ENCODE measurements at regions not wholly inside any gene's neighbourhood (a gene's known extent, or its start where the extent isn't known, plus 50 kb on each side); places are given as distances from the start of the nearest gene placed in this dataset.
"Not testable (repeated sequence)": the region's sequence is repeated elsewhere in the genome, so short reads cannot be mapped to it uniquely, and the experiment has no call there.

- Histone ChIP-seq H3K27me3 (ENCODE audit: control insufficient read depth in 2 of 2, insufficient read depth in 2 of 2, low read length in 2 of 2) (no peaks in the 10 kb centered on the region), H3K36me3 (ENCODE audit: control insufficient read depth in 2 of 3, insufficient read depth in 3 of 3, low read length in 3 of 3) (no peaks in the 10 kb centered on the region), H3K4me3 (ENCODE audit: low read length) (no peak overlapping the region), H3K27ac (ENCODE audit: low read depth, low read length) (no peak overlapping the region), H3K9me3 (ENCODE audit: control insufficient read depth in 2 of 3, low read length in 3 of 3) (peaks cover 0 to 5% (median 0%) of the 10 kb centered on the region in 3 experiments), H3K4me1 (ENCODE audit: control insufficient read depth in 2 of 2, insufficient read depth in 2 of 2, low read length in 2 of 2) (no peaks in the 10 kb centered on the region)
- DNase-seq (no peak), ATAC-seq (no peak)
- Mint-ChIP-seq H3K9me3 (peaks cover 0 to 12% (median 6%) of the 10 kb centered on the region in 11 donors), H3K27me3 (peaks cover 0 to 11% (median 0%) of the 10 kb centered on the region in 5 donors), H3K27ac (no peak overlapping the region), H3K36me3 (no peaks in the 10 kb centered on the region), H3K4me1 (peaks cover 0 to 2% (median 0%) of the 10 kb centered on the region in 7 donors), H3K4me3 (no peak overlapping the region)
- ChIA-PET POLR2A (no interaction called here), CTCF (no interaction called here)
- intact Hi-C loops (cut with micrococcal nuclease): no loop called here
Observed at GRCh38 chr1:215423288-215423687, 143.8 kb upstream of the KCTD3 start.

- ATAC-seq (no peak), DNase-seq (no peak)
- Histone ChIP-seq H3K4me1 (ENCODE audit: control insufficient read depth in 2 of 2, insufficient read depth in 2 of 2, low read length in 2 of 2) (no peaks in the 10 kb centered on the region), H3K36me3 (ENCODE audit: control insufficient read depth in 2 of 3, insufficient read depth in 3 of 3, low read length in 3 of 3) (no peaks in the 10 kb centered on the region), H3K4me3 (ENCODE audit: low read length) (no peak overlapping the region), H3K9me3 (ENCODE audit: control insufficient read depth in 2 of 3, low read length in 3 of 3) (peaks cover 0 to 5% (median 0%) of the 10 kb centered on the region in 3 experiments), H3K27ac (ENCODE audit: low read depth, low read length) (no peak overlapping the region), H3K27me3 (ENCODE audit: control insufficient read depth in 2 of 2, insufficient read depth in 2 of 2, low read length in 2 of 2) (no peaks in the 10 kb centered on the region)
- ChIA-PET CTCF (no interaction called here), POLR2A (no interaction called here)
- no peaks in the 10 kb centered on the region for H3K4me1 Mint-ChIP-seq
- intact Hi-C loops (cut with micrococcal nuclease): no loop called here
- no peak overlapping the region for H3K4me3 Mint-ChIP-seq
- H3K27me3 Mint-ChIP-seq: peaks cover 0 to 11% (median 0%) of the 10 kb centered on the region in 5 donors
- no peaks in the 10 kb centered on the region for H3K36me3 Mint-ChIP-seq
- no peak overlapping the region for H3K27ac Mint-ChIP-seq
- H3K9me3 Mint-ChIP-seq: peaks cover 0 to 26% (median 9%) of the 10 kb centered on the region in 11 donors
Observed at GRCh38 chr1:215425138-215425537, 142.0 kb upstream of the KCTD3 start.

GRCh38 chr1:215426101-215426500 lies 141.0 kb upstream of the KCTD3 start:
- CTCF ChIA-PET: no interaction called here
- DNase-seq: no peak
- Mint-ChIP-seq H3K27ac (no peak overlapping the region), H3K9me3 (peaks cover 0 to 29% (median 11%) of the 10 kb centered on the region in 11 donors), H3K4me3 (no peak overlapping the region), H3K36me3 (no peaks in the 10 kb centered on the region), H3K4me1 (no peaks in the 10 kb centered on the region), H3K27me3 (peaks cover 0 to 11% (median 0%) of the 10 kb centered on the region in 5 donors)
- Histone ChIP-seq H3K36me3 (ENCODE audit: control insufficient read depth in 2 of 3, insufficient read depth in 3 of 3, low read length in 3 of 3) (no peaks in the 10 kb centered on the region), H3K9me3 (ENCODE audit: control insufficient read depth in 2 of 3, low read length in 3 of 3) (peaks cover 0 to 5% (median 0%) of the 10 kb centered on the region in 3 experiments), H3K27me3 (ENCODE audit: control insufficient read depth in 2 of 2, insufficient read depth in 2 of 2, low read length in 2 of 2) (no peaks in the 10 kb centered on the region), H3K4me3 (ENCODE audit: low read length) (no peak overlapping the region), H3K27ac (ENCODE audit: low read depth, low read length) (no peak overlapping the region), H3K4me1 (ENCODE audit: control insufficient read depth in 2 of 2, insufficient read depth in 2 of 2, low read length in 2 of 2) (no peaks in the 10 kb centered on the region)
- intact Hi-C loops (cut with micrococcal nuclease): no loop called here
- POLR2A ChIA-PET: no interaction called here
- no peak for ATAC-seq

- CTCF ChIA-PET: interaction anchor here (0.9 kb wide), 1 partner anchor 15 kb away, joined by 3 read pairs; no protein-coding TSS in a partner anchor
- H3K4me1 ChIP-seq (ENCODE audit: control insufficient read depth in 2 of 2, insufficient read depth in 2 of 2, low read length in 2 of 2); DNase-seq; H3K4me3 Mint-ChIP-seq; ATAC-seq; H3K4me1 Mint-ChIP-seq; H3K27me3 Mint-ChIP-seq; H3K36me3 Mint-ChIP-seq; intact Hi-C loops (cut with micrococcal nuclease); H3K27ac Mint-ChIP-seq; POLR2A ChIA-PET; H3K27me3 ChIP-seq (ENCODE audit: control insufficient read depth in 2 of 2, insufficient read depth in 2 of 2, low read length in 2 of 2); H3K36me3 ChIP-seq (ENCODE audit: control insufficient read depth in 2 of 3, insufficient read depth in 3 of 3, low read length in 3 of 3); H3K4me3 ChIP-seq (ENCODE audit: low read length); H3K27ac ChIP-seq (ENCODE audit: low read depth, low read length); H3K9me3 ChIP-seq (ENCODE audit: control insufficient read depth in 2 of 3, low read length in 3 of 3): not testable (repeated sequence)
- H3K9me3 Mint-ChIP-seq: peaks cover 3 to 40% (median 11%) of the 10 kb centered on the region in 11 donors
Observed at GRCh38 chr1:215432483-215433227, 134.4 kb upstream of the KCTD3 start.

- intact Hi-C loops (cut with micrococcal nuclease): no loop called here
- no peaks in the 10 kb centered on the region for H3K36me3 ChIP-seq (ENCODE audit: control insufficient read depth in 2 of 3, insufficient read depth in 3 of 3, low read length in 3 of 3)
- H3K9me3 ChIP-seq (ENCODE audit: control insufficient read depth in 2 of 3, low read length in 3 of 3): no peaks in the 10 kb centered on the region
- Mint-ChIP-seq H3K4me3 (no peak overlapping the region), H3K27ac (no peak overlapping the region), H3K36me3 (no peaks in the 10 kb centered on the region), H3K9me3 (peaks cover 0 to 39% (median 9%) of the 10 kb centered on the region in 11 donors), H3K27me3 (no peaks in the 10 kb centered on the region), H3K4me1 (no peaks in the 10 kb centered on the region)
- no peaks in the 10 kb centered on the region for H3K4me1 ChIP-seq (ENCODE audit: control insufficient read depth in 2 of 2, insufficient read depth in 2 of 2, low read length in 2 of 2)
- DNase-seq: no peak
- POLR2A ChIA-PET: no interaction called here
- ATAC-seq: no peak
- H3K27me3 ChIP-seq (ENCODE audit: control insufficient read depth in 2 of 2, insufficient read depth in 2 of 2, low read length in 2 of 2): no peaks in the 10 kb centered on the region
- no peak overlapping the region for H3K4me3 ChIP-seq (ENCODE audit: low read length)
- CTCF ChIA-PET: interaction anchor here (0.9 kb wide), 1 partner anchor 15 kb away, joined by 3 read pairs; no protein-coding TSS in a partner anchor
- no peak overlapping the region for H3K27ac ChIP-seq (ENCODE audit: low read depth, low read length)
Observed at GRCh38 chr1:215433237-215433636, 133.9 kb upstream of the KCTD3 start.

GRCh38 chr1:215439549-215439948 lies 127.6 kb upstream of the KCTD3 start:
- H3K4me1 Mint-ChIP-seq: no peaks in the 10 kb centered on the region
- intact Hi-C loops (cut with micrococcal nuclease): no loop called here
- no peaks in the 10 kb centered on the region for H3K27me3 ChIP-seq (ENCODE audit: control insufficient read depth in 2 of 2, insufficient read depth in 2 of 2, low read length in 2 of 2)
- H3K4me3 ChIP-seq (ENCODE audit: low read length): no peak overlapping the region
- H3K27ac ChIP-seq (ENCODE audit: low read depth, low read length): no peak overlapping the region
- H3K9me3 ChIP-seq (ENCODE audit: control insufficient read depth in 2 of 3, low read length in 3 of 3): no peaks in the 10 kb centered on the region
- CTCF ChIA-PET: interaction anchor here (0.6 kb wide), 1 partner anchor 807 kb away, joined by 3 read pairs; no protein-coding TSS in a partner anchor
- H3K9me3 Mint-ChIP-seq: peaks cover 0 to 70% (median 20%) of the 10 kb centered on the region in 11 donors
- POLR2A ChIA-PET: no interaction called here
- DNase-seq (no peak), ATAC-seq (no peak)
- H3K36me3 ChIP-seq (ENCODE audit: control insufficient read depth in 2 of 3, insufficient read depth in 3 of 3, low read length in 3 of 3): no peaks in the 10 kb centered on the region
- no peaks in the 10 kb centered on the region for H3K27me3 Mint-ChIP-seq
- peaks cover 0 to 6% (median 0%) of the 10 kb centered on the region in 5 donors for H3K36me3 Mint-ChIP-seq
- H3K27ac Mint-ChIP-seq: no peak overlapping the region
- H3K4me3 Mint-ChIP-seq: no peak overlapping the region
- no peaks in the 10 kb centered on the region for H3K4me1 ChIP-seq (ENCODE audit: control insufficient read depth in 2 of 2, insufficient read depth in 2 of 2, low read length in 2 of 2)

All from naive thymus-derived CD4-positive, alpha-beta T cell (primary cell).